ENCODE measurements at regions not wholly inside any gene's neighbourhood (a gene's known extent, or its start where the extent isn't known, plus 50 kb on each side); places are given as distances from the start of the nearest gene placed in this dataset.
"Not testable (repeated sequence)": the region's sequence is repeated elsewhere in the genome, so short reads cannot be mapped to it uniquely, and the experiment has no call there.

GRCh38 chr19:31890230-31890629, 455.2 kb upstream of the ZNF507 start:
- Mint-ChIP-seq H3K9me3 (ENCODE audit: low read depth) (no peaks in the 10 kb centered on the region), H3K27me3 (peaks cover 39% of the 10 kb centered on the region), H3K36me3 (ENCODE audit: insufficient read depth) (no peaks in the 10 kb centered on the region), H3K4me1 (ENCODE audit: low read depth) (no peaks in the 10 kb centered on the region), H3K27ac (no peak overlapping the region), H3K4me3 (ENCODE audit: low read depth) (no peak overlapping the region)
- DNase-seq (ENCODE audit: low spot score, unreplicated experiment), result no peak
- TF ChIP-seq CTCF (IDR thresholded peaks at IDR 0.05; ENCODE audit: unreplicated experiment), result no peak

DNA sequence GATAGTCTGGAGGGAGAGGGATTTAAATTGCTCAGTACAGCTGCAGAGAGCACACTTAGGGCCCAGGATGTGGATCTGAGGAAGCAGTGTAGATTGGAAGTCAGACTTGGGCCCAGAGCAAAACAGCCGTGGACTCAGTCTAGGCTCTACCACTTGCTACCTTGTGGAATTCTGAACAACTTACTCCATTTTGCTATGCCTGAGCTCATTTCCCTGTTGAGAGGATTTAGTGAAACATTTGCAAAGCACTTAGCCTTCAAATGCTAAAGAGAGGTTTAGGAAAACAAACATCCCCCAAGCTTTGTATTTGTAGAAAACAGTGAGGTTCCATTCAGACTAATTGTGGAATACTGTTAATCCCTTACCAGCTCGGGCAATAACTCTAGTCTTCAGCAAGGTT, 453.4 kb upstream of the ZNF507 start:
- Mint-ChIP-seq H3K27me3 (peaks cover 36% of the 10 kb centered on the region), H3K4me1 (ENCODE audit: low read depth) (no peaks in the 10 kb centered on the region), H3K36me3 (ENCODE audit: insufficient read depth) (no peaks in the 10 kb centered on the region), H3K4me3 (ENCODE audit: low read depth) (no peak overlapping the region), H3K27ac (no peak overlapping the region), H3K9me3 (ENCODE audit: low read depth) (no peaks in the 10 kb centered on the region)
- DNase-seq (ENCODE audit: low spot score, unreplicated experiment), result no peak
- no peak for TF ChIP-seq CTCF (IDR thresholded peaks at IDR 0.05; ENCODE audit: unreplicated experiment)

- H3K4me1 Mint-ChIP-seq (ENCODE audit: low read depth); H3K27ac Mint-ChIP-seq; H3K9me3 Mint-ChIP-seq (ENCODE audit: low read depth); DNase-seq (ENCODE audit: low spot score, unreplicated experiment); H3K4me3 Mint-ChIP-seq (ENCODE audit: low read depth); H3K36me3 Mint-ChIP-seq (ENCODE audit: insufficient read depth): not testable (repeated sequence)
- peaks cover 33% of the 10 kb centered on the region for H3K27me3 Mint-ChIP-seq
Measured at GRCh38 chr19:31893491-31893890, 451.9 kb upstream of the ZNF507 start.

- Mint-ChIP-seq H3K27ac (no peak overlapping the region), H3K4me1 (ENCODE audit: low read depth) (no peaks in the 10 kb centered on the region), H3K9me3 (ENCODE audit: low read depth) (no peaks in the 10 kb centered on the region), H3K27me3 (peaks cover 30% of the 10 kb centered on the region), H3K36me3 (ENCODE audit: insufficient read depth) (no peaks in the 10 kb centered on the region), H3K4me3 (ENCODE audit: low read depth) (no peak overlapping the region)
- TF ChIP-seq CTCF (IDR thresholded peaks at IDR 0.05; ENCODE audit: unreplicated experiment), result no peak
- DNase-seq (ENCODE audit: low spot score, unreplicated experiment), result no peak
Measured at GRCh38 chr19:31894451-31894850, 451.0 kb upstream of the ZNF507 start.

DNA sequence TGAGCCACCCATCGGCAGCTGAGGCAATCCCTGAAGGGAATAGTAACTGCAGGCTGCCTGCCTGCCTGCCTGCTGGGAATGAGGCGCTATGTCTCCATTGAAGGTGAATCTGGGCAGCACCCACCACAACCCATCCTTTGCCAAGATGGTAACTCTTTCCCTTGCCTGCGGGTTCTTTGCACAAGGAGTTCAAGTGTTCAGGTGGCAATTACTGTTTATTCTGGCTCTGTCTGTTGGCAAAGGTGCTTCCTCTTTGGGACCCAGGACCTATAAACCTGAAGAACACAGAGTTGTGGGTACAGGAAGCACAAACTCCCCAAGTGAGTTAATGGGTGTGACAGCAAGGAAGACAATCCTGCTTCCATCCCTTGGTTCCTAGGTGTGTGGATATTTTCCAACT, 448.1 kb upstream of the ZNF507 start:
- DNase-seq (ENCODE audit: low spot score, unreplicated experiment), result no peak
- H3K9me3 Mint-ChIP-seq (ENCODE audit: low read depth), result no peaks in the 10 kb centered on the region
- H3K4me3 Mint-ChIP-seq (ENCODE audit: low read depth), result no peak overlapping the region
- H3K4me1 Mint-ChIP-seq (ENCODE audit: low read depth), result no peaks in the 10 kb centered on the region
- TF ChIP-seq CTCF (IDR thresholded peaks at IDR 0.05; ENCODE audit: unreplicated experiment), result no peak
- no peak overlapping the region for H3K27ac Mint-ChIP-seq
- H3K36me3 Mint-ChIP-seq (ENCODE audit: insufficient read depth), result no peaks in the 10 kb centered on the region
- H3K27me3 Mint-ChIP-seq, result peaks cover 17% of the 10 kb centered on the region

DNA sequence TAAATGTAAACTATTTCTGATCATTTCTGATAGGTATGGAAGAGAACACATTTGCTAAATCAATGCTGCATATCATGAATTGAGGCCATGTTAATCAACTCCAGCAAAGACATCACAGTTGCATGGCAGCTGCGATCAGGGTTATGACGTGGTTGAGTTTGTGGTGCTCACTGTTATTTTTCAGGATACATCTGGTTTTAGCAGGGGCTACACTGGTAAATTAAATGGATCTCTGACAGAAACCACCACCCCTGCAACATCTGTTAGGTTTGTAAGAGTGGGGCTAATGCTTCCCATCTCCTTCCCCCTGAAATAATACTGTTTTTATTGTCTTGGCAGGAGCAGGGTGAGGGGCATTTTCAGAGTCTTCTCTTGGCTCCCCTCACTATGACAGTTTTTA, 444.4 kb upstream of the ZNF507 start:
- H3K36me3 Mint-ChIP-seq (ENCODE audit: insufficient read depth), result no peaks in the 10 kb centered on the region
- H3K9me3 Mint-ChIP-seq (ENCODE audit: low read depth), result no peaks in the 10 kb centered on the region
- no peak for TF ChIP-seq CTCF (IDR thresholded peaks at IDR 0.05; ENCODE audit: unreplicated experiment)
- no peaks in the 10 kb centered on the region for H3K4me1 Mint-ChIP-seq (ENCODE audit: low read depth)
- H3K4me3 Mint-ChIP-seq (ENCODE audit: low read depth), result no peak overlapping the region
- no peak overlapping the region for H3K27ac Mint-ChIP-seq
- no peak for DNase-seq (ENCODE audit: low spot score, unreplicated experiment)
- peaks cover 5% of the 10 kb centered on the region for H3K27me3 Mint-ChIP-seq
